HepG2 (cell line): ENCODE measurements at regions not wholly inside any gene's neighbourhood (a gene's known extent, or its start where the extent isn't known, plus 50 kb on each side); places are given as distances from the start of the nearest gene placed in this dataset.

ENCODE experiments used
- ATAC-seq: fragments of 200-7000 bp; cut with Tn5 transposase; 3 replicates; pipeline ENCODE4 v1.9.1; 2020; ENCODE audit warnings: mild to moderate bottlenecking, moderate library complexity
- BruUV-seq: library from RNA; stranded (reverse); fragments of 400-500 nt; replicated peaks from 2 replicates; lab custom pipeline; 2021; lab: Mats Ljungman, UMichigan
- CTCF ChIA-PET: fragments of 300-600 bp; formaldehyde crosslinking; extraction: SDS; loops from one replicate; lab custom pipeline; 2021; ENCODE audit warnings: low total read pairs, inconsistent platforms, low intra/inter-chr PET ratio; lab: Yijun Ruan, JAX
- POLR2A ChIA-PET: fragments of 350-600 bp; sonication (Branson Sonifier 250); formaldehyde crosslinking; loops from one replicate; lab custom pipeline; 2020; ENCODE audit warnings: antibody characterized with exemption, inconsistent platforms; lab: Yijun Ruan, JAX
- DNase-seq: peaks from one replicate; pipeline ENCODE4 v3.0.0-alpha.2; 2015; ENCODE audit warnings: low spot score
- FAIRE-seq: peaks from 3 replicates; lab custom pipeline; 2011; peaks lifted over from hg19 to GRCh38; lab: Jason Lieb, UNC
- H2AFZ ChIP-seq: one replicate; pipeline ENCODE4 v1.6.1; 2011; ENCODE audit warnings: low read length, inconsistent platforms
- H3K27ac ChIP-seq: fragments of 300-600 bp; 3 replicates; pipeline ENCODE4 v1.8.0; 2011; ENCODE audit warnings: mixed run types, mild to moderate bottlenecking, mixed read lengths, low read length, inconsistent platforms; ENCODE audit not compliant: insufficient read depth; ENCODE audit errors: extremely low read length
- H3K27me3 ChIP-seq, 2 experiments: fragments of 200-600 bp in 1 of 2; 2 replicates in 1 of 2; 3 replicates in 1 of 2; pipeline versions ENCODE4 v1.6.0 to v1.8.0; 2011; ENCODE audit warnings: low read length in 2 of 2, mild to moderate bottlenecking in 2 of 2, moderate library complexity in 2 of 2, inconsistent platforms in 1 of 2; ENCODE audit not compliant: insufficient read depth in 2 of 2, control insufficient read depth in 1 of 2
- H3K36me3 ChIP-seq, 2 experiments: fragments of 200-600 bp in 1 of 2; replicated peaks in 1 of 2; 2 replicates in 1 of 2; 3 replicates in 1 of 2; pipeline versions ENCODE4 v1.5.1 to v1.8.0; 2011; ENCODE audit warnings: low read length in 2 of 2, inconsistent platforms in 1 of 2; ENCODE audit not compliant: insufficient read depth in 2 of 2, control insufficient read depth in 1 of 2
- H3K4me1 ChIP-seq: 2 replicates; pipeline ENCODE4 v1.5.1; 2012; ENCODE audit warnings: low read length, inconsistent platforms; ENCODE audit not compliant: insufficient read depth
- H3K4me2 ChIP-seq: 2 replicates; pipeline ENCODE4 v1.6.0; 2011; ENCODE audit warnings: low read depth, low read length, inconsistent platforms
- H3K4me3 ChIP-seq, 3 experiments: fragments of 200-600 bp in 1 of 3; sonication (generic), shearing (Covaris generic) in 1 of 3; replicated peaks in 1 of 3; 2 replicates each; pipeline ENCODE4 v1.5.1; 2011 to 2016; ENCODE audit warnings: low read length in 3 of 3, inconsistent platforms in 2 of 3, low read depth in 2 of 3, mild to moderate bottlenecking in 2 of 3, control low read depth in 1 of 3, mixed read lengths in 1 of 3; ENCODE audit not compliant: insufficient read depth in 1 of 3
- H3K79me2 ChIP-seq: one replicate; pipeline ENCODE4 v1.6.1; 2011; ENCODE audit warnings: low read length, inconsistent platforms; ENCODE audit not compliant: insufficient read depth
- H3K9ac ChIP-seq: 2 replicates; pipeline ENCODE4 v1.6.0; 2011; ENCODE audit warnings: mild to moderate bottlenecking, low read depth, low read length, inconsistent platforms; ENCODE audit not compliant: insufficient read depth
- H3K9me3 ChIP-seq: 2 replicates; pipeline ENCODE4 v1.5.1; 2012; ENCODE audit warnings: mild to moderate bottlenecking, low read length
- H4K20me1 ChIP-seq: 2 replicates; pipeline ENCODE4 v1.6.0; 2011; ENCODE audit warnings: inconsistent platforms, mild to moderate bottlenecking, low read length, moderate library complexity; ENCODE audit not compliant: insufficient read depth
- AGO2 ChIP-seq: fragments of 200-400 bp; formaldehyde crosslinking; optimal IDR thresholded peaks from 2 replicates; pipeline ENCODE3; 2017; ENCODE audit warnings: mild to moderate bottlenecking, low read depth, low read length, moderate library complexity
- FOXC1 ChIP-seq: sonication (generic); formaldehyde crosslinking; IDR thresholded peaks from 2 replicates; pipeline ENCODE4 v1.8.0; 2022; ENCODE audit warnings: mild to moderate bottlenecking, missing genetic modification reagents, borderline replicate concordance
- HIVEP1 ChIP-seq: sonication (generic); formaldehyde crosslinking; IDR thresholded peaks from 2 replicates; pipeline ENCODE4 v1.4.0; 2020; ENCODE audit warnings: mild to moderate bottlenecking, missing genetic modification reagents
- HMGA1 ChIP-seq: sonication (generic); formaldehyde crosslinking; conservative IDR thresholded peaks from 2 replicates; pipeline ENCODE4 v1.4.0; 2020; ENCODE audit warnings: missing genetic modification reagents
- JDP2 ChIP-seq: sonication (generic); formaldehyde crosslinking; IDR thresholded peaks from 2 replicates; pipeline ENCODE4 v1.8.1; 2022; ENCODE audit warnings: missing genetic modification reagents, borderline replicate concordance
- MBD4 ChIP-seq: IDR thresholded peaks from 2 replicates; pipeline ENCODE4 v1.6.1; 2012; ENCODE audit warnings: low read length, inconsistent platforms, borderline replicate concordance
- NPAS2 ChIP-seq: sonication (generic); formaldehyde crosslinking; IDR thresholded peaks from 2 replicates; pipeline ENCODE4 v1.8.0; 2022; ENCODE audit warnings: mild to moderate bottlenecking, missing genetic modification reagents, borderline replicate concordance
- NR2F1 ChIP-seq, 2 experiments: fragments of 450-650 bp in 1 of 2; formaldehyde crosslinking in 1 of 2; IDR thresholded peaks; 2 replicates each; pipeline versions ENCODE4 v1.5.0 to v1.6.1; 2016 to 2020; ENCODE audit warnings: mild to moderate bottlenecking in 1 of 2, missing compliant biosample characterization in 1 of 2, missing genetic modification reagents in 1 of 2, moderate library complexity in 1 of 2
- PITX1 ChIP-seq: sonication (generic); formaldehyde crosslinking; IDR thresholded peaks from 2 replicates; pipeline ENCODE4 v1.5.1; 2020; ENCODE audit warnings: mild to moderate bottlenecking, missing genetic modification reagents
- RELA ChIP-seq: sonication (generic); formaldehyde crosslinking; IDR thresholded peaks from 2 replicates; pipeline ENCODE4 v1.4.0; 2020; ENCODE audit warnings: missing genetic modification reagents
- SALL1 ChIP-seq: sonication (generic); formaldehyde crosslinking; IDR thresholded peaks from 2 replicates; pipeline ENCODE4 v1.8.0; 2022; ENCODE audit warnings: mild to moderate bottlenecking, missing genetic modification reagents
- ZBTB8A ChIP-seq: sonication (generic); formaldehyde crosslinking; IDR thresholded peaks from 2 replicates; pipeline ENCODE4 v1.4.0; 2020; ENCODE audit warnings: mild to moderate bottlenecking, low read depth, missing genetic modification reagents, borderline replicate concordance
- ZFP62 ChIP-seq: sonication (generic); formaldehyde crosslinking; IDR thresholded peaks from 2 replicates; pipeline ENCODE4 v1.4.0; 2020; ENCODE audit warnings: missing genetic modification reagents
- ZKSCAN5 ChIP-seq: sonication (generic); formaldehyde crosslinking; IDR thresholded peaks from 2 replicates; pipeline ENCODE4 v1.5.1; 2020; ENCODE audit warnings: mild to moderate bottlenecking, missing genetic modification reagents
- ZNF225 ChIP-seq: sonication (generic); formaldehyde crosslinking; IDR thresholded peaks from 2 replicates; pipeline ENCODE4 v1.4.0; 2020; ENCODE audit warnings: mild to moderate bottlenecking, missing genetic modification reagents
- ZNF766 ChIP-seq: sonication (generic); formaldehyde crosslinking; IDR thresholded peaks from 2 replicates; pipeline ENCODE4 v1.5.0; 2020; ENCODE audit warnings: missing genetic modification reagents, borderline replicate concordance
- WGBS: methylation state at CpG from one replicate; pipeline ENCODE4 v1.1.6; 2017; ENCODE audit warnings: low lambda C conversion rate; 5-methylcytosine and 5-hydroxymethylcytosine counted together
- in situ Hi-C: cut with HindIII; loops from 2 replicates; pipeline ENCODE4 v1.10.0; 2017; ENCODE audit warnings: low pct_unique_long_range_greater_than_20kb; ENCODE audit not compliant: extremely low pct_ligation_motif_present
- intact Hi-C: fragments of 100-400 bp; cut with micrococcal nuclease; formaldehyde crosslinking; loops from one replicate; pipeline ENCODE4 v1.10.0; 2022; ENCODE audit not compliant: unreplicated experiment
- TF ChIP-seq, protein P1 (sequence below): sonication (generic); formaldehyde crosslinking; IDR thresholded peaks from 2 replicates; pipeline ENCODE4 v1.5.0; 2020; ENCODE audit warnings: missing genetic modification reagents
- TF ChIP-seq, protein P2 (sequence below): sonication (generic); formaldehyde crosslinking; IDR thresholded peaks from 2 replicates; pipeline ENCODE4 v1.4.0; 2020; ENCODE audit warnings: mild to moderate bottlenecking, missing genetic modification reagents
- TF ChIP-seq, protein P3 (sequence below): sonication (generic); formaldehyde crosslinking; IDR thresholded peaks from 2 replicates; pipeline ENCODE4 v1.4.0; 2020; ENCODE audit warnings: mild to moderate bottlenecking, missing genetic modification reagents

DNA sequence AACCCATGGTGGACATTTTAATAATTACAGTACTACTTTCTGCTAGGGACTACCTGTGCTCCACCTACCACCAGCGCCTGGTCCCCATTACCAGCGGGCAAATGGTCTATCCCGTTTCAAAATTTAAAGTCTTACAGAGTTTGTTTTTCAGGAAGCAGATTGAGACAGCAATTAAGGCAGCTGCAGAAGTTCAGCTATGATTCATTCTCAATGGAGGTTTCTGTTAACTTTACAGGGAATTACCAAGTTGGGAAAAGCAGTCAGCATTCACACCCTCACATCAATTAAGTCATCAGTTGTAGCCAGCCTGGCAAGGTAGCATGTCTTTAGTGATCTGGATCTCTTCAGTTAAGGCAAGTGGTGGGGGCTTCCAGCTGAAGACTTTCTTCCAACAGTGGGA, 410.6 kb upstream of the DAB2 start:
- Histone ChIP-seq H3K9ac (no peak overlapping the region), H3K4me2 (no peak overlapping the region), H3K4me3 (no peak overlapping the region), H3K36me3 (no peaks in the 10 kb centered on the region), H3K4me1 (no peaks in the 10 kb centered on the region), H4K20me1 (no peaks in the 10 kb centered on the region), H3K79me2 (no peaks in the 10 kb centered on the region), H3K27ac (no peak overlapping the region), H2AFZ (no peak overlapping the region), H3K27me3 (no peaks in the 10 kb centered on the region), H3K9me3 (peaks cover 16% of the 10 kb centered on the region)
- WGBS = 4% methylated on average over 3 of the region's 3 CpGs
- ATAC-seq = no peak
- ChIA-PET CTCF (no interaction called here), POLR2A (no interaction called here)
- no peak for DNase-seq
- BruUV-seq = no TSS peak
- intact Hi-C loops (no loop called here), in situ Hi-C loops (no loop called here)
- FAIRE-seq = no peak
- TF ChIP-seq, protein P1, sequence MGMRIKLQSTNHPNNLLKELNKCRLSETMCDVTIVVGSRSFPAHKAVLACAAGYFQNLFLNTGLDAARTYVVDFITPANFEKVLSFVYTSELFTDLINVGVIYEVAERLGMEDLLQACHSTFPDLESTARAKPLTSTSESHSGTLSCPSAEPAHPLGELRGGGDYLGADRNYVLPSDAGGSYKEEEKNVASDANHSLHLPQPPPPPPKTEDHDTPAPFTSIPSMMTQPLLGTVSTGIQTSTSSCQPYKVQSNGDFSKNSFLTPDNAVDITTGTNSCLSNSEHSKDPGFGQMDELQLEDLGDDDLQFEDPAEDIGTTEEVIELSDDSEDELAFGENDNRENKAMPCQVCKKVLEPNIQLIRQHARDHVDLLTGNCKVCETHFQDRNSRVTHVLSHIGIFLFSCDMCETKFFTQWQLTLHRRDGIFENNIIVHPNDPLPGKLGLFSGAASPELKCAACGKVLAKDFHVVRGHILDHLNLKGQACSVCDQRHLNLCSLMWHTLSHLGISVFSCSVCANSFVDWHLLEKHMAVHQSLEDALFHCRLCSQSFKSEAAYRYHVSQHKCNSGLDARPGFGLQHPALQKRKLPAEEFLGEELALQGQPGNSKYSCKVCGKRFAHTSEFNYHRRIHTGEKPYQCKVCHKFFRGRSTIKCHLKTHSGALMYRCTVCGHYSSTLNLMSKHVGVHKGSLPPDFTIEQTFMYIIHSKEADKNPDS = no peak
- TF ChIP-seq NR2F1 (CRISPR knock-in tag; IDR thresholded peaks at IDR 0.05) = no peak
- TF ChIP-seq SALL1 (CRISPR knock-in tag) = no peak
- TF ChIP-seq ZBTB8A = no peak
- no peak for TF ChIP-seq HIVEP1 (CRISPR knock-in tag)
- TF ChIP-seq, protein P2, sequence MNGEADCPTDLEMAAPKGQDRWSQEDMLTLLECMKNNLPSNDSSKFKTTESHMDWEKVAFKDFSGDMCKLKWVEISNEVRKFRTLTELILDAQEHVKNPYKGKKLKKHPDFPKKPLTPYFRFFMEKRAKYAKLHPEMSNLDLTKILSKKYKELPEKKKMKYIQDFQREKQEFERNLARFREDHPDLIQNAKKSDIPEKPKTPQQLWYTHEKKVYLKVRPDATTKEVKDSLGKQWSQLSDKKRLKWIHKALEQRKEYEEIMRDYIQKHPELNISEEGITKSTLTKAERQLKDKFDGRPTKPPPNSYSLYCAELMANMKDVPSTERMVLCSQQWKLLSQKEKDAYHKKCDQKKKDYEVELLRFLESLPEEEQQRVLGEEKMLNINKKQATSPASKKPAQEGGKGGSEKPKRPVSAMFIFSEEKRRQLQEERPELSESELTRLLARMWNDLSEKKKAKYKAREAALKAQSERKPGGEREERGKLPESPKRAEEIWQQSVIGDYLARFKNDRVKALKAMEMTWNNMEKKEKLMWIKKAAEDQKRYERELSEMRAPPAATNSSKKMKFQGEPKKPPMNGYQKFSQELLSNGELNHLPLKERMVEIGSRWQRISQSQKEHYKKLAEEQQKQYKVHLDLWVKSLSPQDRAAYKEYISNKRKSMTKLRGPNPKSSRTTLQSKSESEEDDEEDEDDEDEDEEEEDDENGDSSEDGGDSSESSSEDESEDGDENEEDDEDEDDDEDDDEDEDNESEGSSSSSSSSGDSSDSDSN = no peak
- TF ChIP-seq ZNF766 (CRISPR knock-in tag) = no peak
- TF ChIP-seq ZKSCAN5 (CRISPR knock-in tag) = no peak
- TF ChIP-seq, protein P3, sequence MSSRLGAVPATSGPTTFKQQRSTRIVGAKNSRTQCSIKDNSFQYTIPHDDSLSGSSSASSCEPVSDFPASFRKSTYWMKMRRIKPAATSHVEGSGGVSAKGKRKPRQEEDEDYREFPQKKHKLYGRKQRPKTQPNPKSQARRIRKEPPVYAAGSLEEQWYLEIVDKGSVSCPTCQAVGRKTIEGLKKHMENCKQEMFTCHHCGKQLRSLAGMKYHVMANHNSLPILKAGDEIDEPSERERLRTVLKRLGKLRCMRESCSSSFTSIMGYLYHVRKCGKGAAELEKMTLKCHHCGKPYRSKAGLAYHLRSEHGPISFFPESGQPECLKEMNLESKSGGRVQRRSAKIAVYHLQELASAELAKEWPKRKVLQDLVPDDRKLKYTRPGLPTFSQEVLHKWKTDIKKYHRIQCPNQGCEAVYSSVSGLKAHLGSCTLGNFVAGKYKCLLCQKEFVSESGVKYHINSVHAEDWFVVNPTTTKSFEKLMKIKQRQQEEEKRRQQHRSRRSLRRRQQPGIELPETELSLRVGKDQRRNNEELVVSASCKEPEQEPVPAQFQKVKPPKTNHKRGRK = no peak
- no peak for TF ChIP-seq PITX1
- no peak for TF ChIP-seq ZFP62
- TF ChIP-seq MBD4 = no peak
- no peak for TF ChIP-seq FOXC1
- TF ChIP-seq ZNF225 = no peak
- TF ChIP-seq RELA (CRISPR knock-in tag) = no peak
- no peak for TF ChIP-seq JDP2 (CRISPR knock-in tag)
- TF ChIP-seq HMGA1 (CRISPR knock-in tag) = no peak
- no peak for TF ChIP-seq AGO2
- no peak for TF ChIP-seq NPAS2 (CRISPR knock-in tag)
